ENCODE measurements at regions not wholly inside any gene's neighbourhood (a gene's known extent, or its start where the extent isn't known, plus 50 kb on each side); places are given as distances from the start of the nearest gene placed in this dataset.
A peak's percentile ranks its signal among the peaks of the same experiment; 100 is the strongest.

GRCh38 chr22:42192547-42192946 is 61.9 kb upstream of the CYP2D6 start:
- no peak overlapping the region for H3K27ac ChIP-seq (ENCODE audit: insufficient read depth in 1 of 2, low read depth in 1 of 2, low read length in 2 of 2, poor library complexity in 1 of 2, severe bottlenecking in 2 of 2)
- DNase-seq = no peak
- no peaks in the 10 kb centered on the region for H3K4me1 ChIP-seq (ENCODE audit: control extremely low read depth in 1 of 4, control insufficient read depth in 4 of 4, insufficient read depth in 4 of 4, low read length in 3 of 4)
- peaks cover 0 to 8% (median 2%) of the 10 kb centered on the region in 4 experiments for H3K36me3 ChIP-seq (ENCODE audit: control insufficient read depth in 4 of 4, insufficient read depth in 4 of 4, low read length in 3 of 4)
- H3K27me3 ChIP-seq (replicated peaks in 2 of 5; ENCODE audit: control insufficient read depth in 4 of 5, insufficient read depth in 5 of 5, low read length in 4 of 5) = no peaks in the 10 kb centered on the region
- no peak overlapping the region for H3K4me3 ChIP-seq (ENCODE audit: control insufficient read depth in 1 of 7, extremely low read depth in 1 of 7, insufficient read depth in 4 of 7, low read depth in 2 of 7, low read length in 6 of 7)
- CTCF ChIA-PET = interaction anchor here (1.1 to 1.8 kb wide), 2 partner anchors 23 to 27 kb away, joined by 4 to 5 read pairs; no protein-coding TSS in a partner anchor
- 71% methylated on average over 3 of the region's 3 CpGs for WGBS (ENCODE audit: insufficient coverage)
- no peaks in the 10 kb centered on the region for H3K9me3 ChIP-seq (ENCODE audit: control extremely low read depth in 1 of 5, control insufficient read depth in 4 of 5, insufficient read depth in 2 of 5, low read depth in 1 of 5, low read length in 4 of 5)
- POLR2A ChIA-PET = interaction anchor here (0.6 kb wide), 1 partner anchor 17 kb away, joined by 3 read pairs; no protein-coding TSS in a partner anchor

- Histone ChIP-seq H3K27ac (ENCODE audit: insufficient read depth in 1 of 2, low read depth in 1 of 2, low read length in 2 of 2, poor library complexity in 1 of 2, severe bottlenecking in 2 of 2) (no peak overlapping the region), H3K9me3 (ENCODE audit: control extremely low read depth in 1 of 5, control insufficient read depth in 4 of 5, insufficient read depth in 2 of 5, low read depth in 1 of 5, low read length in 4 of 5) (no peaks in the 10 kb centered on the region), H3K4me1 (ENCODE audit: control extremely low read depth in 1 of 4, control insufficient read depth in 4 of 4, insufficient read depth in 4 of 4, low read length in 3 of 4) (no peaks in the 10 kb centered on the region), H3K36me3 (ENCODE audit: control insufficient read depth in 4 of 4, insufficient read depth in 4 of 4, low read length in 3 of 4) (peaks cover 0 to 15% (median 3%) of the 10 kb centered on the region in 4 experiments), H3K4me3 (ENCODE audit: control insufficient read depth in 1 of 7, extremely low read depth in 1 of 7, insufficient read depth in 4 of 7, low read depth in 2 of 7, low read length in 6 of 7) (no peak overlapping the region), H3K27me3 (replicated peaks in 2 of 5; ENCODE audit: control insufficient read depth in 4 of 5, insufficient read depth in 5 of 5, low read length in 4 of 5) (no peaks in the 10 kb centered on the region)
- ChIA-PET CTCF (interaction anchor here (0.7 to 1.6 kb wide), 2 partner anchors 20 to 90 kb away, joined by 3 to 6 read pairs; no protein-coding TSS in a partner anchor), POLR2A (no interaction called here)
- no peak for DNase-seq
- 100% methylated on average over 1 of the region's 1 CpG for WGBS (ENCODE audit: insufficient coverage)
Observed at GRCh38 chr22:42190274-42190673, 59.7 kb upstream of the CYP2D6 start.

- CTCF ChIA-PET = interaction anchor here (0.7 to 1.6 kb wide), 2 partner anchors 20 to 90 kb away, joined by 3 to 6 read pairs; no protein-coding TSS in a partner anchor
- 94% methylated on average over 4 of the region's 4 CpGs for WGBS (ENCODE audit: insufficient coverage)
- DNase-seq = no peak
- no peaks in the 10 kb centered on the region for H3K27me3 ChIP-seq (replicated peaks in 2 of 5; ENCODE audit: control insufficient read depth in 4 of 5, insufficient read depth in 5 of 5, low read length in 4 of 5)
- no peaks in the 10 kb centered on the region for H3K4me1 ChIP-seq (ENCODE audit: control extremely low read depth in 1 of 4, control insufficient read depth in 4 of 4, insufficient read depth in 4 of 4, low read length in 3 of 4)
- POLR2A ChIA-PET = interaction anchor here (0.6 kb wide), 1 partner anchor 10 kb away, joined by 3 read pairs; no protein-coding TSS in a partner anchor
- no peak overlapping the region for H3K4me3 ChIP-seq (ENCODE audit: control insufficient read depth in 1 of 7, extremely low read depth in 1 of 7, insufficient read depth in 4 of 7, low read depth in 2 of 7, low read length in 6 of 7)
- H3K9me3 ChIP-seq (ENCODE audit: control extremely low read depth in 1 of 5, control insufficient read depth in 4 of 5, insufficient read depth in 2 of 5, low read depth in 1 of 5, low read length in 4 of 5) = no peaks in the 10 kb centered on the region
- H3K27ac ChIP-seq (ENCODE audit: insufficient read depth in 1 of 2, low read depth in 1 of 2, low read length in 2 of 2, poor library complexity in 1 of 2, severe bottlenecking in 2 of 2) = no peak overlapping the region
- peaks cover 0 to 12% (median 3%) of the 10 kb centered on the region in 4 experiments for H3K36me3 ChIP-seq (ENCODE audit: control insufficient read depth in 4 of 4, insufficient read depth in 4 of 4, low read length in 3 of 4)
Observed at GRCh38 chr22:42189761-42190160, 59.2 kb upstream of the CYP2D6 start.

- Histone ChIP-seq H3K4me1 (ENCODE audit: control extremely low read depth in 1 of 4, control insufficient read depth in 4 of 4, insufficient read depth in 4 of 4, low read length in 3 of 4) (no peaks in the 10 kb centered on the region), H3K9me3 (ENCODE audit: control extremely low read depth in 1 of 5, control insufficient read depth in 4 of 5, insufficient read depth in 2 of 5, low read depth in 1 of 5, low read length in 4 of 5) (no peaks in the 10 kb centered on the region), H3K4me3 (ENCODE audit: control insufficient read depth in 1 of 7, extremely low read depth in 1 of 7, insufficient read depth in 4 of 7, low read depth in 2 of 7, low read length in 6 of 7) (no peak overlapping the region), H3K27ac (ENCODE audit: insufficient read depth in 1 of 2, low read depth in 1 of 2, low read length in 2 of 2, poor library complexity in 1 of 2, severe bottlenecking in 2 of 2) (no peak overlapping the region), H3K36me3 (ENCODE audit: control insufficient read depth in 4 of 4, insufficient read depth in 4 of 4, low read length in 3 of 4) (peaks cover 0 to 10% (median 2%) of the 10 kb centered on the region in 4 experiments), H3K27me3 (replicated peaks in 2 of 5; ENCODE audit: control insufficient read depth in 4 of 5, insufficient read depth in 5 of 5, low read length in 4 of 5) (no peaks in the 10 kb centered on the region)
- peak in 1 of 3 donors; percentile 16 for DNase-seq
- WGBS (ENCODE audit: insufficient coverage) = 95% methylated on average over 3 of the region's 4 CpGs
- CTCF ChIA-PET = interaction anchor here (1.6 to 2.0 kb wide), 2 partner anchors 19 to 91 kb away, joined by 5 to 6 read pairs; no protein-coding TSS in a partner anchor
- POLR2A ChIA-PET = interaction anchor here (0.6 kb wide), 1 partner anchor 11 kb away, joined by 3 read pairs; no protein-coding TSS in a partner anchor
Observed at GRCh38 chr22:42188808-42189447, 58.3 kb upstream of the CYP2D6 start.

GRCh38 chr22:42187646-42188045 is 57.0 kb upstream of the CYP2D6 start:
- POLR2A ChIA-PET = no interaction called here
- CTCF ChIA-PET = interaction anchor here (0.6 to 2.0 kb wide), 4 partner anchors 13 to 77 kb away, joined by 3 to 5 read pairs (median 3); no protein-coding TSS in a partner anchor

GRCh38 chr22:42185915-42186439 is 55.4 kb upstream of the CYP2D6 start:
- H3K36me3 ChIP-seq (ENCODE audit: control insufficient read depth in 4 of 4, insufficient read depth in 4 of 4, low read length in 3 of 4) = peaks cover 0 to 10% (median 1%) of the 10 kb centered on the region in 4 experiments
- no peaks in the 10 kb centered on the region for H3K9me3 ChIP-seq (ENCODE audit: control extremely low read depth in 1 of 5, control insufficient read depth in 4 of 5, insufficient read depth in 2 of 5, low read depth in 1 of 5, low read length in 4 of 5)
- no peak overlapping the region for H3K4me3 ChIP-seq (ENCODE audit: control insufficient read depth in 1 of 7, extremely low read depth in 1 of 7, insufficient read depth in 4 of 7, low read depth in 2 of 7, low read length in 6 of 7)
- no peak for DNase-seq
- 80% methylated on average over 1 of the region's 2 CpGs for WGBS (ENCODE audit: insufficient coverage)
- CTCF ChIA-PET = interaction anchor here (1.8 kb wide), 1 partner anchor 16 kb away, joined by 5 read pairs; no protein-coding TSS in a partner anchor
- POLR2A ChIA-PET = no interaction called here
- no peaks in the 10 kb centered on the region for H3K27me3 ChIP-seq (replicated peaks in 2 of 5; ENCODE audit: control insufficient read depth in 4 of 5, insufficient read depth in 5 of 5, low read length in 4 of 5)
- peaks cover 0 to under 1% (median under 1%) of the 10 kb centered on the region in 4 experiments for H3K4me1 ChIP-seq (ENCODE audit: control extremely low read depth in 1 of 4, control insufficient read depth in 4 of 4, insufficient read depth in 4 of 4, low read length in 3 of 4)
- no peak overlapping the region for H3K27ac ChIP-seq (ENCODE audit: insufficient read depth in 1 of 2, low read depth in 1 of 2, low read length in 2 of 2, poor library complexity in 1 of 2, severe bottlenecking in 2 of 2)

More at GRCh38 chr22:42187646-42188045, 57.0 kb upstream of the CYP2D6 start:
- Histone ChIP-seq H3K27ac (ENCODE audit: insufficient read depth in 1 of 2, low read depth in 1 of 2, low read length in 2 of 2, poor library complexity in 1 of 2, severe bottlenecking in 2 of 2) (no peak overlapping the region), H3K4me3 (ENCODE audit: control insufficient read depth in 1 of 7, extremely low read depth in 1 of 7, insufficient read depth in 4 of 7, low read depth in 2 of 7, low read length in 6 of 7) (no peak overlapping the region), H3K27me3 (replicated peaks in 2 of 5; ENCODE audit: control insufficient read depth in 4 of 5, insufficient read depth in 5 of 5, low read length in 4 of 5) (no peaks in the 10 kb centered on the region), H3K9me3 (ENCODE audit: control extremely low read depth in 1 of 5, control insufficient read depth in 4 of 5, insufficient read depth in 2 of 5, low read depth in 1 of 5, low read length in 4 of 5) (no peaks in the 10 kb centered on the region), H3K36me3 (ENCODE audit: control insufficient read depth in 4 of 4, insufficient read depth in 4 of 4, low read length in 3 of 4) (peaks cover 0 to 10% (median 1%) of the 10 kb centered on the region in 4 experiments), H3K4me1 (ENCODE audit: control extremely low read depth in 1 of 4, control insufficient read depth in 4 of 4, insufficient read depth in 4 of 4, low read length in 3 of 4) (no peaks in the 10 kb centered on the region)
- no peak for DNase-seq
- WGBS (ENCODE audit: insufficient coverage) = 100% methylated on average over 3 of the region's 3 CpGs

GRCh38 chr22:42184852-42185251 is 54.2 kb upstream of the CYP2D6 start:
- ChIA-PET CTCF (interaction anchor here (1.1 to 1.8 kb wide), 2 partner anchors 11 to 15 kb away, joined by 3 to 5 read pairs; no protein-coding TSS in a partner anchor), POLR2A (no interaction called here)
- Histone ChIP-seq H3K27ac (ENCODE audit: insufficient read depth in 1 of 2, low read depth in 1 of 2, low read length in 2 of 2, poor library complexity in 1 of 2, severe bottlenecking in 2 of 2) (no peak overlapping the region), H3K9me3 (ENCODE audit: control extremely low read depth in 1 of 5, control insufficient read depth in 4 of 5, insufficient read depth in 2 of 5, low read depth in 1 of 5, low read length in 4 of 5) (no peaks in the 10 kb centered on the region), H3K36me3 (ENCODE audit: control insufficient read depth in 4 of 4, insufficient read depth in 4 of 4, low read length in 3 of 4) (peaks cover 0 to 10% (median 1%) of the 10 kb centered on the region in 4 experiments), H3K4me1 (ENCODE audit: control extremely low read depth in 1 of 4, control insufficient read depth in 4 of 4, insufficient read depth in 4 of 4, low read length in 3 of 4) (peaks cover 3 to 10% (median 8%) of the 10 kb centered on the region in 4 experiments), H3K27me3 (replicated peaks in 2 of 5; ENCODE audit: control insufficient read depth in 4 of 5, insufficient read depth in 5 of 5, low read length in 4 of 5) (no peaks in the 10 kb centered on the region), H3K4me3 (ENCODE audit: control insufficient read depth in 1 of 7, extremely low read depth in 1 of 7, insufficient read depth in 4 of 7, low read depth in 2 of 7, low read length in 6 of 7) (no peak overlapping the region)
- no peak for DNase-seq
- WGBS (ENCODE audit: insufficient coverage) = 100% methylated on average over 2 of the region's 4 CpGs
